CD4-positive, CD25-positive, alpha-beta regulatory T cell (primary cell): ENCODE measurements at regions not wholly inside any gene's neighbourhood (a gene's known extent, or its start where the extent isn't known, plus 50 kb on each side); places are given as distances from the start of the nearest gene placed in this dataset.
A peak's percentile ranks its signal among the peaks of the same experiment; 100 is the strongest.

Source experiments
- ATAC-seq, 2 donors: fragments of 150-1000 bp; cut with Tn5 transposase; one replicate each; pipeline ENCODE4 v1.10.0; 2021; ENCODE audit warnings: low read depth in 2 of 2, moderate number of reproducible peaks in 2 of 2, moderate library complexity in 1 of 2
- DNase-seq, 3 donors: peaks; one replicate each; pipeline versions ENCODE4 v3.0.0 to v3.0.0-alpha.2; 2012 to 2022; ENCODE audit warnings: mixed read lengths in 1 of 3
- H3K27ac ChIP-seq: one replicate; pipeline ENCODE4 v1.7.0; 2013; ENCODE audit warnings: mild to moderate bottlenecking, low read length; ENCODE audit not compliant: insufficient read depth, poor library complexity, severe bottlenecking
- H3K27me3 ChIP-seq: one replicate; pipeline ENCODE4 v1.7.0; 2013; ENCODE audit warnings: low read length; ENCODE audit not compliant: control insufficient read depth, insufficient read depth
- H3K36me3 ChIP-seq: one replicate; pipeline ENCODE4 v1.7.0; 2013; ENCODE audit warnings: mild to moderate bottlenecking, low read length, moderate library complexity; ENCODE audit not compliant: control insufficient read depth, insufficient read depth
- H3K4me1 ChIP-seq: 2 replicates; pipeline ENCODE4 v1.7.0; 2013; ENCODE audit warnings: mild to moderate bottlenecking, low read length; ENCODE audit not compliant: insufficient read depth, control insufficient read depth, poor library complexity, severe bottlenecking
- H3K4me3 ChIP-seq: one replicate; pipeline ENCODE4 v1.7.0; 2013; ENCODE audit warnings: low read depth, mild to moderate bottlenecking, low read length, moderate library complexity
- H3K9me3 ChIP-seq, 2 experiments: 1 replicate in 1 of 2; 2 replicates in 1 of 2; pipeline ENCODE4 v1.7.0; 2013; ENCODE audit warnings: low read length in 2 of 2, mild to moderate bottlenecking in 1 of 2, moderate library complexity in 1 of 2; ENCODE audit not compliant: control insufficient read depth in 2 of 2
- H3K27ac Mint-ChIP-seq, 3 donors: one replicate each; pipeline ENCODE4 v1.8.0; 2020 to 2022; ENCODE audit warnings: mild to moderate bottlenecking in 3 of 3, mixed read lengths in 3 of 3, moderate library complexity in 2 of 3
- H3K27me3 Mint-ChIP-seq: one replicate; pipeline ENCODE4 v1.8.0; 2022; ENCODE audit warnings: mild to moderate bottlenecking, mixed read lengths
- H3K36me3 Mint-ChIP-seq: one replicate; pipeline ENCODE4 v1.8.0; 2020; ENCODE audit warnings: mixed read lengths
- H3K4me1 Mint-ChIP-seq, 4 donors: one replicate each; pipeline ENCODE4 v1.8.0; 2020 to 2022; ENCODE audit warnings: mixed read lengths in 4 of 4, mild to moderate bottlenecking in 1 of 4
- H3K4me3 Mint-ChIP-seq, 4 donors: one replicate each; pipeline ENCODE4 v1.8.0; 2020 to 2022; ENCODE audit warnings: mild to moderate bottlenecking in 4 of 4, mixed read lengths in 4 of 4, moderate library complexity in 3 of 4
- H3K9me3 Mint-ChIP-seq, 7 donors: one replicate each; pipeline ENCODE4 v1.8.0; 2020 to 2022; ENCODE audit warnings: mixed read lengths in 7 of 7, mild to moderate bottlenecking in 3 of 7, moderate library complexity in 2 of 7

- Mint-ChIP-seq H3K9me3 (peaks cover 0 to 11% (median 0%) of the 10 kb centered on the region in 7 donors), H3K36me3 (peaks cover 3% of the 10 kb centered on the region), H3K4me1 (peaks cover 0 to 6% (median 2%) of the 10 kb centered on the region in 4 donors), H3K27me3 (peaks cover 7% of the 10 kb centered on the region), H3K27ac (no peak overlapping the region), H3K4me3 (no peak overlapping the region)
- Histone ChIP-seq H3K27ac (no peak overlapping the region), H3K4me3 (no peak overlapping the region), H3K36me3 (no peaks in the 10 kb centered on the region), H3K9me3 (no peaks in the 10 kb centered on the region), H3K27me3 (no peaks in the 10 kb centered on the region), H3K4me1 (no peaks in the 10 kb centered on the region)
- DNase-seq (no peak), ATAC-seq (no peak)
Observed at GRCh38 chr6:14243597-14243996, 126.0 kb downstream of the CD83 start.

- Mint-ChIP-seq H3K4me3 (no peak overlapping the region), H3K9me3 (peaks cover 0 to 4% (median 0%) of the 10 kb centered on the region in 7 donors), H3K27me3 (peaks cover 7% of the 10 kb centered on the region), H3K4me1 (no peaks in the 10 kb centered on the region), H3K36me3 (peaks cover 3% of the 10 kb centered on the region), H3K27ac (no peak overlapping the region)
- H3K4me1 ChIP-seq, result no peaks in the 10 kb centered on the region
- no peaks in the 10 kb centered on the region for H3K36me3 ChIP-seq
- no peak overlapping the region for H3K27ac ChIP-seq
- DNase-seq, result no peak
- no peaks in the 10 kb centered on the region for H3K27me3 ChIP-seq
- ATAC-seq, result no peak
- H3K4me3 ChIP-seq, result no peak overlapping the region
- H3K9me3 ChIP-seq, result no peaks in the 10 kb centered on the region
Observed at GRCh38 chr6:14246876-14247275, 129.3 kb downstream of the CD83 start.

- H3K4me1 Mint-ChIP-seq, result peaks cover 0 to 2% (median 0%) of the 10 kb centered on the region in 4 donors
- no peak overlapping the region for H3K27ac ChIP-seq
- no peaks in the 10 kb centered on the region for H3K36me3 Mint-ChIP-seq
- DNase-seq (no peak), ATAC-seq (no peak)
- H3K4me3 Mint-ChIP-seq, result no peak overlapping the region
- no peak overlapping the region for H3K27ac Mint-ChIP-seq
- no peaks in the 10 kb centered on the region for H3K9me3 ChIP-seq
- H3K27me3 ChIP-seq, result no peaks in the 10 kb centered on the region
- H3K4me1 ChIP-seq, result no peaks in the 10 kb centered on the region
- H3K9me3 Mint-ChIP-seq, result peaks cover 0 to 2% (median 0%) of the 10 kb centered on the region in 7 donors
- H3K27me3 Mint-ChIP-seq, result peaks cover 7% of the 10 kb centered on the region
- no peaks in the 10 kb centered on the region for H3K36me3 ChIP-seq
- no peak overlapping the region for H3K4me3 ChIP-seq
Observed at GRCh38 chr6:14250573-14250972, 133.0 kb downstream of the CD83 start.

GRCh38 chr6:14252271-14252850, 134.8 kb downstream of the CD83 start:
- no peaks in the 10 kb centered on the region for H3K36me3 ChIP-seq
- H3K4me1 ChIP-seq, result no peaks in the 10 kb centered on the region
- no peaks in the 10 kb centered on the region for H3K27me3 ChIP-seq
- ATAC-seq (no peak), DNase-seq (no peak)
- H3K27ac ChIP-seq, result no peak overlapping the region
- no peak overlapping the region for H3K4me3 ChIP-seq
- Mint-ChIP-seq H3K36me3 (no peaks in the 10 kb centered on the region), H3K27me3 (no peaks in the 10 kb centered on the region), H3K4me1 (peaks cover 0 to 2% (median 0%) of the 10 kb centered on the region in 4 donors), H3K4me3 (no peak overlapping the region), H3K27ac (no peak overlapping the region), H3K9me3 (peaks cover 0 to 2% (median 0%) of the 10 kb centered on the region in 7 donors)
- no peaks in the 10 kb centered on the region for H3K9me3 ChIP-seq

- no peak overlapping the region for H3K27ac Mint-ChIP-seq
- H3K4me3 ChIP-seq, result no peak overlapping the region
- peaks cover 0 to 2% (median 0%) of the 10 kb centered on the region in 7 donors for H3K9me3 Mint-ChIP-seq
- H3K27me3 Mint-ChIP-seq, result no peaks in the 10 kb centered on the region
- H3K9me3 ChIP-seq, result no peaks in the 10 kb centered on the region
- H3K4me1 ChIP-seq, result no peaks in the 10 kb centered on the region
- no peaks in the 10 kb centered on the region for H3K27me3 ChIP-seq
- H3K36me3 ChIP-seq, result no peaks in the 10 kb centered on the region
- DNase-seq (peak in 1 of 3 donors; percentile 25), ATAC-seq (no peak)
- peaks cover 0 to 2% (median 0%) of the 10 kb centered on the region in 4 donors for H3K4me1 Mint-ChIP-seq
- H3K27ac ChIP-seq, result no peak overlapping the region
- no peaks in the 10 kb centered on the region for H3K36me3 Mint-ChIP-seq
- H3K4me3 Mint-ChIP-seq, result no peak overlapping the region
Observed at GRCh38 chr6:14254505-14254904, 136.9 kb downstream of the CD83 start.

GRCh38 chr6:14255916-14256315, 138.3 kb downstream of the CD83 start:
- no peak overlapping the region for H3K27ac ChIP-seq
- H3K9me3 ChIP-seq, result no peaks in the 10 kb centered on the region
- no peak overlapping the region for H3K4me3 ChIP-seq
- DNase-seq (no peak), ATAC-seq (no peak)
- H3K4me1 ChIP-seq, result no peaks in the 10 kb centered on the region
- Mint-ChIP-seq H3K9me3 (peaks cover 0 to 3% (median 0%) of the 10 kb centered on the region in 7 donors), H3K27me3 (no peaks in the 10 kb centered on the region), H3K27ac (no peak overlapping the region), H3K4me1 (peaks cover 0 to 2% (median 0%) of the 10 kb centered on the region in 4 donors), H3K36me3 (peaks cover 3% of the 10 kb centered on the region), H3K4me3 (no peak overlapping the region)
- H3K27me3 ChIP-seq, result no peaks in the 10 kb centered on the region
- no peaks in the 10 kb centered on the region for H3K36me3 ChIP-seq

GRCh38 chr6:14258117-14258516, 140.5 kb downstream of the CD83 start:
- ATAC-seq, result no peak

More at GRCh38 chr6:14258117-14258516, 140.5 kb downstream of the CD83 start:
- no peak overlapping the region for H3K27ac ChIP-seq
- no peak overlapping the region for H3K4me3 Mint-ChIP-seq
- H3K36me3 ChIP-seq, result no peaks in the 10 kb centered on the region
- H3K27me3 ChIP-seq, result no peaks in the 10 kb centered on the region
- H3K4me1 Mint-ChIP-seq, result peaks cover 0 to 2% (median 0%) of the 10 kb centered on the region in 4 donors
- no peak overlapping the region for H3K27ac Mint-ChIP-seq
- no peak overlapping the region for H3K4me3 ChIP-seq
- no peaks in the 10 kb centered on the region for H3K9me3 ChIP-seq
- H3K4me1 ChIP-seq, result no peaks in the 10 kb centered on the region
- H3K36me3 Mint-ChIP-seq, result peaks cover 3% of the 10 kb centered on the region
- H3K27me3 Mint-ChIP-seq, result no peaks in the 10 kb centered on the region
- DNase-seq, result no peak
- peaks cover 0 to 5% (median 0%) of the 10 kb centered on the region in 7 donors for H3K9me3 Mint-ChIP-seq
